ENCODE measurements at regions not wholly inside any gene's neighbourhood (a gene's known extent, or its start where the extent isn't known, plus 50 kb on each side); places are given as distances from the start of the nearest gene placed in this dataset.

DNA sequence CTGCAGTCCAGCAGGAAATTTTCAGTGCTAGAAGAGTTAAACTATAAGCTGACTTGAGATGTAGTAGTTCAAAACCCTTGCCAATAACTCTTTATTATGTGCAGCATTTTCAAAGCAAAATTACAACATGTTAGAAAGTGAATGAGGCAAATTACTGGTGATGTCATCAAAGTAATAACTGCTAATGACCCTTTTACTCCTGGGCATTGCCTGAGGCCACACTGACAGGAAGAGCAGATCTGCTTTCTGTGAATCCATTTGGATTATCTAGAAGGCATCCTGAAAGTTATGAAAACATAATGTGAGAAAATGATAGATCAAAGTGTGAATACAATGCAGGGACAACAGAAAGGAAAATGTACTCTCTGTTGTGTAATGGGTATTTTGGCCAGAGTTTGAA lies 139.6 kb upstream of the TRIB2 start:
- H3K36me3 ChIP-seq (ENCODE audit: control insufficient read depth, low read length) = no peaks in the 10 kb centered on the region
- no peaks in the 10 kb centered on the region for H3K9me3 ChIP-seq (ENCODE audit: control insufficient read depth, insufficient read depth, low read length)
- no peaks in the 10 kb centered on the region for H3K79me2 ChIP-seq (ENCODE audit: control insufficient read depth, low read length)
- no peaks in the 10 kb centered on the region for H3K27me3 ChIP-seq (ENCODE audit: control insufficient read depth, low read length)
- no peaks in the 10 kb centered on the region for H3K4me1 ChIP-seq (ENCODE audit: control insufficient read depth, low read length)
- H3K9me2 ChIP-seq (replicated peaks; ENCODE audit: control insufficient read depth, low read length) = no peaks in the 10 kb centered on the region
- no peak for TF ChIP-seq EZH2phosphoT487 (IDR thresholded peaks at IDR 0.05; ENCODE audit: borderline replicate concordance, low read length)
- TF ChIP-seq, protein P1, sequence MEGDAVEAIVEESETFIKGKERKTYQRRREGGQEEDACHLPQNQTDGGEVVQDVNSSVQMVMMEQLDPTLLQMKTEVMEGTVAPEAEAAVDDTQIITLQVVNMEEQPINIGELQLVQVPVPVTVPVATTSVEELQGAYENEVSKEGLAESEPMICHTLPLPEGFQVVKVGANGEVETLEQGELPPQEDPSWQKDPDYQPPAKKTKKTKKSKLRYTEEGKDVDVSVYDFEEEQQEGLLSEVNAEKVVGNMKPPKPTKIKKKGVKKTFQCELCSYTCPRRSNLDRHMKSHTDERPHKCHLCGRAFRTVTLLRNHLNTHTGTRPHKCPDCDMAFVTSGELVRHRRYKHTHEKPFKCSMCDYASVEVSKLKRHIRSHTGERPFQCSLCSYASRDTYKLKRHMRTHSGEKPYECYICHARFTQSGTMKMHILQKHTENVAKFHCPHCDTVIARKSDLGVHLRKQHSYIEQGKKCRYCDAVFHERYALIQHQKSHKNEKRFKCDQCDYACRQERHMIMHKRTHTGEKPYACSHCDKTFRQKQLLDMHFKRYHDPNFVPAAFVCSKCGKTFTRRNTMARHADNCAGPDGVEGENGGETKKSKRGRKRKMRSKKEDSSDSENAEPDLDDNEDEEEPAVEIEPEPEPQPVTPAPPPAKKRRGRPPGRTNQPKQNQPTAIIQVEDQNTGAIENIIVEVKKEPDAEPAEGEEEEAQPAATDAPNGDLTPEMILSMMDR (IDR thresholded peaks at IDR 0.05; ENCODE audit: low read depth, low read length, poor library complexity, severe bottlenecking) = no peak
- no peak overlapping the region for H3K4me3 ChIP-seq (ENCODE audit: low read length)
- no peaks in the 10 kb centered on the region for H4K20me1 ChIP-seq (ENCODE audit: control insufficient read depth, insufficient read depth, low read depth, low read length)
- H3F3A ChIP-seq (ENCODE audit: control insufficient read depth, insufficient read depth) = no peaks in the 10 kb centered on the region
- no peak overlapping the region for H3K4me2 ChIP-seq (ENCODE audit: low read length)
- no peak overlapping the region for H3K27ac ChIP-seq (ENCODE audit: low read depth, low read length)

DNA sequence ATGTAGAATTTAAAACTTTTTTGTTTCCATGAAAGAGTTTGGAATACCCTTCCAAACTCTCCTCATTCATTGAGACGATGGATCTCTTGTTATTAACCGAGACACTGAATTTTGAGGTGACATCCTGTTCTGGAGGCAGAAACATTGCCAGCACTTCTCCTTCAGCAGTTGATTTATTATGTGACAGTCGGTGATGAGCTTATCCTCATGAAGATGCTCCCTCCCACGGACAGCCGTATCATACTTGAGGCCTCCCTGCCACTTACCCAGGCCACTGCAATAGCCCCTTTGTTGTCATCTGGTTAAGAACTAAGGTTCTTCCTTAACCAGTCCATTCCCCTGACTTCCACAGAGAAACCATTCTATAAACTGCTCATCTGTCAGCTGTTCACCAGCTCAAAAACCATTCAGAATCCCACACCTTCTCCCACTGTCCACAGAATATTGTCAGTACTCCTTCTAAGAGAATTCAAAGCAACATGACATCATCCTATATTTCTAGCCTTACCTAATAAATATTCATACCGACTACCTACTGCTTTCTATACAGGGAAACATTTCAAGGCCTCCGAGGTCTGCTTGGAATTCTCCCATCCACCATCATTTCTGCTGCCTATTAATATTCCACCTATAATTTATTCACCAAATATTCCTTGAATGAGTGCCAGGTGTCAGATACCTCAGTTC lies 139.0 kb upstream of the TRIB2 start:
- Histone ChIP-seq H3K79me2 (ENCODE audit: control insufficient read depth, low read length) (no peaks in the 10 kb centered on the region), H3F3A (ENCODE audit: control insufficient read depth, insufficient read depth) (no peaks in the 10 kb centered on the region), H3K4me1 (ENCODE audit: control insufficient read depth, low read length) (no peaks in the 10 kb centered on the region), H3K36me3 (ENCODE audit: control insufficient read depth, low read length) (no peaks in the 10 kb centered on the region), H3K9me2 (replicated peaks; ENCODE audit: control insufficient read depth, low read length) (no peaks in the 10 kb centered on the region), H3K4me3 (ENCODE audit: low read length) (no peak overlapping the region), H4K20me1 (ENCODE audit: control insufficient read depth, insufficient read depth, low read depth, low read length) (no peaks in the 10 kb centered on the region), H3K27ac (ENCODE audit: low read depth, low read length) (no peak overlapping the region), H3K27me3 (ENCODE audit: control insufficient read depth, low read length) (no peaks in the 10 kb centered on the region), H3K9me3 (ENCODE audit: control insufficient read depth, insufficient read depth, low read length) (no peaks in the 10 kb centered on the region), H3K4me2 (ENCODE audit: low read length) (no peak overlapping the region)
- TF ChIP-seq EZH2phosphoT487 (IDR thresholded peaks at IDR 0.05; ENCODE audit: borderline replicate concordance, low read length) = no peak
- TF ChIP-seq, protein P1 (IDR thresholded peaks at IDR 0.05; ENCODE audit: low read depth, low read length, poor library complexity, severe bottlenecking) = no peak

DNA sequence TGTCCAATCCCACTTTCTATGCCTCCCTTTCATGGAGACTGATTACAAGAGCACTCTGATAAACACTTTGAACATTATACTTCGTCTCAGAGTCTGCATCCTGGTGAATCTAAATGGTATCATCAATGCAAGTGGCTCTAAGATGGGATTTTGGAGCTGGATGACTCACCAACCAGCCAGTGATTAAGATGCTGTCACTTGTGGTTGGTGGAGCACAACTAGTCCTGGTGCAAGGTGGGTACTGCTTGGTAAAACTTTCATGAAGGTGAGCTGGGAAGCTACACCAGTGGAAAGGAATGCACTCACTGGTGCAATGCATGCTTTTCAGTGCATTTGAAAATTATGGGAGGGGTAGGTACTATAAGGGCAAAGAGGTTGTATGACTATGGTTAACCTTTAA lies 137.7 kb upstream of the TRIB2 start:
- no peaks in the 10 kb centered on the region for H3K27me3 ChIP-seq (ENCODE audit: control insufficient read depth, low read length)
- TF ChIP-seq, protein P1 (IDR thresholded peaks at IDR 0.05; ENCODE audit: low read depth, low read length, poor library complexity, severe bottlenecking) = no peak
- TF ChIP-seq EZH2phosphoT487 (IDR thresholded peaks at IDR 0.05; ENCODE audit: borderline replicate concordance, low read length) = no peak

More for the DNA sequence above, 137.7 kb upstream of the TRIB2 start:
- no peaks in the 10 kb centered on the region for H3K79me2 ChIP-seq (ENCODE audit: control insufficient read depth, low read length)
- H3K4me2 ChIP-seq (ENCODE audit: low read length) = no peak overlapping the region
- H3K36me3 ChIP-seq (ENCODE audit: control insufficient read depth, low read length) = no peaks in the 10 kb centered on the region
- H3K9me3 ChIP-seq (ENCODE audit: control insufficient read depth, insufficient read depth, low read length) = no peaks in the 10 kb centered on the region
- H3F3A ChIP-seq (ENCODE audit: control insufficient read depth, insufficient read depth) = no peaks in the 10 kb centered on the region
- H3K4me3 ChIP-seq (ENCODE audit: low read length) = no peak overlapping the region
- no peaks in the 10 kb centered on the region for H3K4me1 ChIP-seq (ENCODE audit: control insufficient read depth, low read length)
- no peak overlapping the region for H3K27ac ChIP-seq (ENCODE audit: low read depth, low read length)
- H4K20me1 ChIP-seq (ENCODE audit: control insufficient read depth, insufficient read depth, low read depth, low read length) = no peaks in the 10 kb centered on the region
- no peaks in the 10 kb centered on the region for H3K9me2 ChIP-seq (replicated peaks; ENCODE audit: control insufficient read depth, low read length)
